Astrocyte (in vitro differentiated cells and primary cell): ENCODE measurements at regions not wholly inside any gene's neighbourhood (a gene's known extent, or its start where the extent isn't known, plus 50 kb on each side); places are given as distances from the start of the nearest gene placed in this dataset.
"Not testable (repeated sequence)": the region's sequence is repeated elsewhere in the genome, so short reads cannot be mapped to it uniquely, and the experiment has no call there.

Experiments
- DNase-seq: peaks from one replicate; pipeline ENCODE4 v3.0.0-alpha.2; 2010; ENCODE audit warnings: low read depth
- FAIRE-seq: peaks from 2 replicates; lab custom pipeline; 2011; peaks lifted over from hg19 to GRCh38; lab: Jason Lieb, UNC
- H2AFZ ChIP-seq: 2 replicates; pipeline ENCODE4 v1.6.0; 2012; ENCODE audit warnings: low read depth, low read length, inconsistent platforms
- H3K27ac ChIP-seq: 2 replicates; pipeline ENCODE4 v1.5.1; 2011; ENCODE audit warnings: low read depth, low read length, inconsistent platforms
- H3K27me3 ChIP-seq: 2 replicates; pipeline ENCODE4 v1.6.0; 2011; ENCODE audit warnings: low read length, inconsistent platforms; ENCODE audit not compliant: insufficient read depth
- H3K36me3 ChIP-seq: 2 replicates; pipeline ENCODE4 v1.5.1; 2011; ENCODE audit warnings: low read length, inconsistent platforms; ENCODE audit not compliant: insufficient read depth
- H3K4me1 ChIP-seq: 2 replicates; pipeline ENCODE4 v1.5.1; 2011; ENCODE audit warnings: low read length, inconsistent platforms; ENCODE audit not compliant: insufficient read depth
- H3K4me2 ChIP-seq: 2 replicates; pipeline ENCODE4 v1.6.0; 2012; ENCODE audit warnings: low read length, inconsistent platforms
- H3K4me3 ChIP-seq: 2 replicates; pipeline ENCODE4 v1.5.1; 2011; ENCODE audit warnings: low read depth, mild to moderate bottlenecking, low read length, inconsistent platforms; ENCODE audit not compliant: insufficient read depth
- H3K79me2 ChIP-seq: 2 replicates; pipeline ENCODE4 v1.6.0; 2012; ENCODE audit warnings: mild to moderate bottlenecking, low read length, inconsistent platforms; ENCODE audit not compliant: insufficient read depth
- H3K9ac ChIP-seq: 2 replicates; pipeline ENCODE4 v1.6.0; 2012; ENCODE audit warnings: mild to moderate bottlenecking, low read length, inconsistent platforms
- H3K9me3 ChIP-seq: 2 replicates; pipeline ENCODE4 v1.5.1; 2012; ENCODE audit warnings: low read depth, mild to moderate bottlenecking, low read length, inconsistent platforms; ENCODE audit not compliant: insufficient read depth
- H4K20me1 ChIP-seq: 2 replicates; pipeline ENCODE4 v1.6.0; 2012; ENCODE audit warnings: low read length, inconsistent platforms; ENCODE audit not compliant: insufficient read depth
- H3K27ac Mint-ChIP-seq: one replicate; pipeline ENCODE4 v1.8.0; 2021; ENCODE audit warnings: mild to moderate bottlenecking, mixed read lengths; ENCODE audit not compliant: unreplicated experiment
- H3K27me3 Mint-ChIP-seq: one replicate; pipeline ENCODE4 v1.8.0; 2021; ENCODE audit warnings: low read depth, mixed read lengths; ENCODE audit not compliant: unreplicated experiment
- H3K36me3 Mint-ChIP-seq: one replicate; pipeline ENCODE4 v1.8.0; 2021; ENCODE audit warnings: low read depth, mixed read lengths; ENCODE audit not compliant: unreplicated experiment
- H3K4me1 Mint-ChIP-seq: one replicate; pipeline ENCODE4 v1.8.0; 2021; ENCODE audit warnings: low read depth, mixed read lengths; ENCODE audit not compliant: unreplicated experiment
- H3K4me3 Mint-ChIP-seq: one replicate; pipeline ENCODE4 v1.8.0; 2021; ENCODE audit warnings: mild to moderate bottlenecking, moderate library complexity, mixed read lengths; ENCODE audit not compliant: unreplicated experiment
- H3K9me3 Mint-ChIP-seq: one replicate; pipeline ENCODE4 v1.8.0; 2021; ENCODE audit warnings: mild to moderate bottlenecking, mixed read lengths; ENCODE audit not compliant: unreplicated experiment
- CTCF ChIP-seq: IDR thresholded peaks from 2 replicates; pipeline ENCODE4 v1.5.1; 2011; ENCODE audit warnings: low read depth, mild to moderate bottlenecking, inconsistent platforms, low read length, moderate library complexity; ENCODE audit not compliant: insufficient read depth
- EZH2 ChIP-seq: IDR thresholded peaks from 2 replicates; pipeline ENCODE4 v1.6.1; 2012; ENCODE audit warnings: mild to moderate bottlenecking, low read length, inconsistent platforms; ENCODE audit not compliant: insufficient read depth

- TF ChIP-seq EZH2 (no peak), CTCF (no peak)
- FAIRE-seq (no peak), DNase-seq (no peak)
- Histone ChIP-seq H3K9me3 (no peaks in the 10 kb centered on the region), H2AFZ (no peak overlapping the region), H3K27ac (no peak overlapping the region), H3K27me3 (no peaks in the 10 kb centered on the region), H3K79me2 (no peaks in the 10 kb centered on the region), H3K4me1 (no peaks in the 10 kb centered on the region), H4K20me1 (no peaks in the 10 kb centered on the region), H3K4me3 (no peak overlapping the region), H3K4me2 (no peak overlapping the region), H3K36me3 (no peaks in the 10 kb centered on the region), H3K9ac (no peak overlapping the region)
- Mint-ChIP-seq H3K36me3 (no peaks in the 10 kb centered on the region), H3K27ac (no peak overlapping the region), H3K4me1 (no peaks in the 10 kb centered on the region), H3K9me3 (no peaks in the 10 kb centered on the region), H3K4me3 (no peak overlapping the region), H3K27me3 (no peaks in the 10 kb centered on the region)
Measured at GRCh38 chr6:50555982-50556381, 157.3 kb upstream of the TFAP2D start.

GRCh38 chr6:50565004-50565403 is 148.3 kb upstream of the TFAP2D start:
- FAIRE-seq = no peak
- Mint-ChIP-seq H3K9me3 (no peaks in the 10 kb centered on the region), H3K4me3 (no peak overlapping the region), H3K36me3 (no peaks in the 10 kb centered on the region), H3K27me3 (no peaks in the 10 kb centered on the region), H3K4me1 (no peaks in the 10 kb centered on the region), H3K27ac (no peak overlapping the region)
- Histone ChIP-seq H3K9me3 (no peaks in the 10 kb centered on the region), H3K36me3 (no peaks in the 10 kb centered on the region), H3K4me2 (no peak overlapping the region), H3K9ac (no peak overlapping the region), H3K27ac (no peak overlapping the region), H3K4me3 (no peak overlapping the region), H3K27me3 (no peaks in the 10 kb centered on the region), H4K20me1 (no peaks in the 10 kb centered on the region), H3K79me2 (no peaks in the 10 kb centered on the region), H3K4me1 (no peaks in the 10 kb centered on the region), H2AFZ (no peak overlapping the region)
- TF ChIP-seq EZH2 = no peak
- TF ChIP-seq CTCF = no peak
- DNase-seq = no peak

- H3K4me1 Mint-ChIP-seq, H4K20me1 ChIP-seq, H2AFZ ChIP-seq, H3K27ac ChIP-seq, H3K4me3 ChIP-seq, FAIRE-seq, H3K36me3 ChIP-seq, H3K79me2 ChIP-seq, H3K36me3 Mint-ChIP-seq, H3K9me3 Mint-ChIP-seq, H3K4me2 ChIP-seq, H3K9me3 ChIP-seq, H3K27me3 Mint-ChIP-seq, H3K4me1 ChIP-seq, H3K27me3 ChIP-seq, H3K4me3 Mint-ChIP-seq, H3K27ac Mint-ChIP-seq, H3K9ac ChIP-seq, DNase-seq: not testable (repeated sequence)
Measured at GRCh38 chr6:50571230-50571629, 142.1 kb upstream of the TFAP2D start.
